GM12878 (cell line): ENCODE measurements at regions not wholly inside any gene's neighbourhood (a gene's known extent, or its start where the extent isn't known, plus 50 kb on each side); places are given as distances from the start of the nearest gene placed in this dataset.

ENCODE experiments used
- CBX5 ChIP-seq: sonication (generic); IDR thresholded peaks from 2 replicates; pipeline ENCODE4 v1.6.1; 2016; ENCODE audit warnings: low read depth, moderate library complexity, mild to moderate bottlenecking, inconsistent platforms
- ESRRA ChIP-seq: IDR thresholded peaks from 2 replicates; pipeline ENCODE4 v1.6.1; 2012; ENCODE audit warnings: mild to moderate bottlenecking, low read length, improper control_type of control experiment
- FOXK2 ChIP-seq: fragments of 450-650 bp; IDR thresholded peaks from 2 replicates; pipeline ENCODE4 v1.6.1; 2017; ENCODE audit warnings: mild to moderate bottlenecking, moderate library complexity
- HCFC1 ChIP-seq: fragments of 150-350 bp; IDR thresholded peaks from 2 replicates; pipeline ENCODE4 v1.6.1; 2014; ENCODE audit warnings: low read length
- NR2C1 ChIP-seq: fragments of 450-650 bp; IDR thresholded peaks from 2 replicates; pipeline ENCODE4 v1.6.1; 2017; ENCODE audit warnings: antibody characterized with exemption, mild to moderate bottlenecking, moderate library complexity
- NR2C2 ChIP-seq: IDR thresholded peaks from 2 replicates; pipeline ENCODE4 v1.6.1; 2011; ENCODE audit warnings: borderline replicate concordance, low read depth; ENCODE audit not compliant: control insufficient read depth, insufficient read length
- PML ChIP-seq: IDR thresholded peaks from 2 replicates; pipeline ENCODE4 v1.6.1; 2012; ENCODE audit warnings: low read length, inconsistent platforms
- RELA ChIP-seq: fragments of 450-650 bp; IDR thresholded peaks from 2 replicates; pipeline ENCODE4 v1.8.0; 2014; ENCODE audit warnings: borderline replicate concordance; ENCODE audit not compliant: partially characterized antibody
- RUNX3 ChIP-seq: IDR thresholded peaks from 2 replicates; pipeline ENCODE4 v1.6.1; 2012; ENCODE audit warnings: low read length, inconsistent platforms
- TCF3 ChIP-seq: IDR thresholded peaks from 2 replicates; pipeline ENCODE4 v1.6.1; 2012; ENCODE audit warnings: low read depth, mild to moderate bottlenecking, low read length, borderline replicate concordance; ENCODE audit not compliant: insufficient read depth
- TF ChIP-seq, protein P1 (sequence below): fragments of 450-650 bp; formaldehyde crosslinking; IDR thresholded peaks from 2 replicates; pipeline ENCODE4 v1.4.0; 2020; ENCODE audit warnings: mild to moderate bottlenecking, moderate library complexity
- TF ChIP-seq, protein P2 (sequence below): fragments of 150-350 bp; IDR thresholded peaks from 2 replicates; pipeline ENCODE4 v1.6.1; 2014; ENCODE audit warnings: mild to moderate bottlenecking, low read depth, low read length
- TF ChIP-seq, protein P3 (sequence below): IDR thresholded peaks from 2 replicates; pipeline ENCODE4 v1.6.1; 2011; ENCODE audit warnings: low read depth, mild to moderate bottlenecking, low read length, moderate library complexity, borderline replicate concordance; ENCODE audit errors: extremely low read depth

DNA sequence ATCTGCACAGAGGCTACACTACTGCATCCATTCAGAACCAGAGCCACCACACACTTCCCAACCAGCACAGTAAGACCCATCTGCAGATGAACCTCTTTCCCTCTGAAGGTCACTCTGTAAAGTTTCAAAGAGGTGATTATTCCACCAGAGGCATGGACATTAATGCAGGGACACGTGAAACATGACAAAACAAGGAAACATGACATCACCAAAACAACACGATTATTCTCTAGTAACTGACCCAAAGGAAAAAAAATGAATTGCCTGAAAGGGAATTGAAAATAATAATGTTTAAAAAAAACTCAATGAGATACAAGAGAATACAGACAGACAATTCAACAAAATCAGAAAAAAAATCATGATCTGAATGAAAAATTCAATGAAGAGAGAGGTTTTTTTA lies 139.1 kb downstream of the RERGL start (continued):
- TF ChIP-seq, protein P1, sequence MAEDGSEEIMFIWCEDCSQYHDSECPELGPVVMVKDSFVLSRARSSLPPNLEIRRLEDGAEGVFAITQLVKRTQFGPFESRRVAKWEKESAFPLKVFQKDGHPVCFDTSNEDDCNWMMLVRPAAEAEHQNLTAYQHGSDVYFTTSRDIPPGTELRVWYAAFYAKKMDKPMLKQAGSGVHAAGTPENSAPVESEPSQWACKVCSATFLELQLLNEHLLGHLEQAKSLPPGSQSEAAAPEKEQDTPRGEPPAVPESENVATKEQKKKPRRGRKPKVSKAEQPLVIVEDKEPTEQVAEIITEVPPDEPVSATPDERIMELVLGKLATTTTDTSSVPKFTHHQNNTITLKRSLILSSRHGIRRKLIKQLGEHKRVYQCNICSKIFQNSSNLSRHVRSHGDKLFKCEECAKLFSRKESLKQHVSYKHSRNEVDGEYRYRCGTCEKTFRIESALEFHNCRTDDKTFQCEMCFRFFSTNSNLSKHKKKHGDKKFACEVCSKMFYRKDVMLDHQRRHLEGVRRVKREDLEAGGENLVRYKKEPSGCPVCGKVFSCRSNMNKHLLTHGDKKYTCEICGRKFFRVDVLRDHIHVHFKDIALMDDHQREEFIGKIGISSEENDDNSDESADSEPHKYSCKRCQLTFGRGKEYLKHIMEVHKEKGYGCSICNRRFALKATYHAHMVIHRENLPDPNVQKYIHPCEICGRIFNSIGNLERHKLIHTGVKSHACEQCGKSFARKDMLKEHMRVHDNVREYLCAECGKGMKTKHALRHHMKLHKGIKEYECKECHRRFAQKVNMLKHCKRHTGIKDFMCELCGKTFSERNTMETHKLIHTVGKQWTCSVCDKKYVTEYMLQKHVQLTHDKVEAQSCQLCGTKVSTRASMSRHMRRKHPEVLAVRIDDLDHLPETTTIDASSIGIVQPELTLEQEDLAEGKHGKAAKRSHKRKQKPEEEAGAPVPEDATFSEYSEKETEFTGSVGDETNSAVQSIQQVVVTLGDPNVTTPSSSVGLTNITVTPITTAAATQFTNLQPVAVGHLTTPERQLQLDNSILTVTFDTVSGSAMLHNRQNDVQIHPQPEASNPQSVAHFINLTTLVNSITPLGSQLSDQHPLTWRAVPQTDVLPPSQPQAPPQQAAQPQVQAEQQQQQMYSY (CRISPR knock-in tag): no peak
- TF ChIP-seq HCFC1 (no peak), NR2C1 (no peak), PML (no peak), RUNX3 (no peak), NR2C2 (no peak), FOXK2 (no peak), RELA (no peak), CBX5 (no peak), TCF3 (no peak), ESRRA (no peak)
- TF ChIP-seq, protein P2, sequence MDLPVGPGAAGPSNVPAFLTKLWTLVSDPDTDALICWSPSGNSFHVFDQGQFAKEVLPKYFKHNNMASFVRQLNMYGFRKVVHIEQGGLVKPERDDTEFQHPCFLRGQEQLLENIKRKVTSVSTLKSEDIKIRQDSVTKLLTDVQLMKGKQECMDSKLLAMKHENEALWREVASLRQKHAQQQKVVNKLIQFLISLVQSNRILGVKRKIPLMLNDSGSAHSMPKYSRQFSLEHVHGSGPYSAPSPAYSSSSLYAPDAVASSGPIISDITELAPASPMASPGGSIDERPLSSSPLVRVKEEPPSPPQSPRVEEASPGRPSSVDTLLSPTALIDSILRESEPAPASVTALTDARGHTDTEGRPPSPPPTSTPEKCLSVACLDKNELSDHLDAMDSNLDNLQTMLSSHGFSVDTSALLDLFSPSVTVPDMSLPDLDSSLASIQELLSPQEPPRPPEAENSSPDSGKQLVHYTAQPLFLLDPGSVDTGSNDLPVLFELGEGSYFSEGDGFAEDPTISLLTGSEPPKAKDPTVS: no peak
- TF ChIP-seq, protein P3, sequence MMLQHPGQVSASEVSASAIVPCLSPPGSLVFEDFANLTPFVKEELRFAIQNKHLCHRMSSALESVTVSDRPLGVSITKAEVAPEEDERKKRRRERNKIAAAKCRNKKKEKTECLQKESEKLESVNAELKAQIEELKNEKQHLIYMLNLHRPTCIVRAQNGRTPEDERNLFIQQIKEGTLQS: no peak
